H1 (cell line): ENCODE measurements at regions not wholly inside any gene's neighbourhood (a gene's known extent, or its start where the extent isn't known, plus 50 kb on each side); places are given as distances from the start of the nearest gene placed in this dataset.

Source experiments
- CTCF ChIA-PET: fragments of 300-600 bp; sonication (Branson Sonifier 250); formaldehyde crosslinking; loops from one replicate; lab custom pipeline; 2021; ENCODE audit not compliant: partially characterized antibody; lab: Charles Lee
- POLR2A ChIA-PET: fragments of 300-600 bp; sonication (Branson Sonifier 250); formaldehyde crosslinking; loops from one replicate; lab custom pipeline; 2021; ENCODE audit warnings: inconsistent platforms; ENCODE audit not compliant: partially characterized antibody; lab: Charles Lee
- DNase-seq, 2 experiments: peaks; one replicate each; pipeline versions ENCODE4 v3.0.0 to v3.0.0-alpha.2; 2010 to 2022; ENCODE audit warnings: low spot score in 2 of 2, low read depth in 1 of 2, mixed read lengths in 1 of 2
- FAIRE-seq: peaks from 2 replicates; lab custom pipeline; 2011; peaks lifted over from hg19 to GRCh38; lab: Jason Lieb, UNC
- H2AFZ ChIP-seq: 2 replicates; pipeline ENCODE4 v1.8.1; 2012; ENCODE audit warnings: low read length, inconsistent platforms
- H2AK5ac ChIP-seq: 2 replicates; pipeline ENCODE4 v1.6.1; 2013; ENCODE audit warnings: low read depth, low read length
- H2BK120ac ChIP-seq: replicated peaks from 2 replicates; pipeline ENCODE3; 2013; ENCODE audit warnings: low read depth, low read length, inconsistent platforms
- H2BK12ac ChIP-seq: 2 replicates; pipeline ENCODE4 v1.6.1; 2013; ENCODE audit warnings: low read depth, low read length
- H2BK15ac ChIP-seq: 2 replicates; pipeline ENCODE4 v1.6.1; 2013; ENCODE audit warnings: low read length
- H2BK20ac ChIP-seq: 2 replicates; pipeline ENCODE4 v1.6.1; 2013; ENCODE audit warnings: low read length
- H2BK5ac ChIP-seq: 2 replicates; pipeline ENCODE4 v1.6.1; 2013; ENCODE audit warnings: low read depth, low read length
- H3K14ac ChIP-seq: 2 replicates; pipeline ENCODE4 v1.6.1; 2013; ENCODE audit warnings: inconsistent platforms; ENCODE audit not compliant: insufficient read length
- H3K18ac ChIP-seq: 2 replicates; pipeline ENCODE4 v1.6.1; 2013; ENCODE audit warnings: low read length; ENCODE audit errors: extremely low read depth
- H3K23ac ChIP-seq: 2 replicates; pipeline ENCODE4 v1.6.1; 2013; ENCODE audit warnings: inconsistent platforms; ENCODE audit not compliant: insufficient read length
- H3K23me2 ChIP-seq: 2 replicates; pipeline ENCODE4 v1.6.1; 2013; ENCODE audit warnings: low read depth, low read length
- H3K27ac ChIP-seq: 2 replicates; pipeline ENCODE4 v1.6.1; 2011; ENCODE audit warnings: low read depth, low read length, inconsistent platforms
- H3K27me3 ChIP-seq, 4 experiments: replicated peaks in 1 of 4; 1 replicate in 1 of 4; 2 replicates in 3 of 4; pipeline versions ENCODE4 v1.6.1 to v1.8.1; 2011 to 2013; ENCODE audit warnings: low read length in 3 of 4, mild to moderate bottlenecking in 3 of 4, inconsistent platforms in 2 of 4, mixed read lengths in 2 of 4, moderate library complexity in 1 of 4; ENCODE audit not compliant: control insufficient read depth in 3 of 4, insufficient read depth in 3 of 4; ENCODE audit errors: extremely low read depth in 1 of 4
- H3K36me3 ChIP-seq, 4 experiments: 2 replicates each; pipeline versions ENCODE4 v1.6.1 to v1.8.1; 2011 to 2013; ENCODE audit warnings: mild to moderate bottlenecking in 4 of 4, low read length in 3 of 4, moderate library complexity in 2 of 4, control low read depth in 1 of 4, inconsistent platforms in 1 of 4; ENCODE audit not compliant: insufficient read depth in 4 of 4, control insufficient read depth in 2 of 4
- H3K4ac ChIP-seq: replicated peaks from 2 replicates; pipeline ENCODE3; 2013; ENCODE audit warnings: low read length, low read depth, mixed read lengths, inconsistent platforms; ENCODE audit not compliant: insufficient read length
- H3K4me1 ChIP-seq, 4 experiments: replicated peaks in 1 of 4; 1 replicate in 1 of 4; 2 replicates in 3 of 4; pipeline versions ENCODE4 v1.6.1 to v1.8.1; 2011 to 2013; ENCODE audit warnings: low read length in 3 of 4, inconsistent platforms in 2 of 4, mixed read lengths in 1 of 4; ENCODE audit not compliant: insufficient read depth in 4 of 4, control insufficient read depth in 3 of 4
- H3K4me2 ChIP-seq, 2 experiments: 2 replicates each; pipeline versions ENCODE4 v1.6.1 to v1.8.1; 2011 to 2013; ENCODE audit warnings: low read depth in 2 of 2, low read length in 2 of 2, control low read depth in 1 of 2, inconsistent platforms in 1 of 2, mild to moderate bottlenecking in 1 of 2; ENCODE audit not compliant: insufficient read depth in 1 of 2
- H3K4me3 ChIP-seq, 4 experiments: fragments of 200-600, 300-600 bp in 1 of 4; sonication (generic), shearing (Covaris generic), sonication (Bioruptor Twin) in 1 of 4; 2 replicates each; pipeline versions ENCODE4 v1.5.1 to v1.8.1; 2011 to 2016; ENCODE audit warnings: low read length in 4 of 4, low read depth in 3 of 4, control low read depth in 2 of 4, inconsistent platforms in 2 of 4, mild to moderate bottlenecking in 2 of 4, mixed read lengths in 1 of 4, moderate library complexity in 1 of 4; ENCODE audit not compliant: insufficient read depth in 2 of 4; ENCODE audit errors: extremely low read depth in 1 of 4
- H3K56ac ChIP-seq: replicated peaks from 2 replicates; pipeline ENCODE3; 2013; ENCODE audit warnings: low read depth, mild to moderate bottlenecking, mixed read lengths, low read length, inconsistent platforms; ENCODE audit not compliant: insufficient read length
- H3K79me1 ChIP-seq: 2 replicates; pipeline ENCODE4 v1.6.1; 2013; ENCODE audit warnings: low read depth, low read length, control low read depth
- H3K79me2 ChIP-seq, 2 experiments: 2 replicates each; pipeline versions ENCODE4 v1.6.1 to v1.8.1; 2012 to 2013; ENCODE audit warnings: low read length in 2 of 2, mild to moderate bottlenecking in 2 of 2, inconsistent platforms in 1 of 2; ENCODE audit not compliant: insufficient read depth in 2 of 2, control insufficient read depth in 1 of 2
- H3K9ac ChIP-seq, 4 experiments: replicated peaks in 1 of 4; 1 replicate in 1 of 4; 2 replicates in 3 of 4; pipeline versions ENCODE4 v1.6.1 to v1.8.1; 2011 to 2013; ENCODE audit warnings: low read depth in 3 of 4, low read length in 3 of 4, control low read depth in 2 of 4, mild to moderate bottlenecking in 2 of 4, moderate library complexity in 2 of 4, inconsistent platforms in 1 of 4; ENCODE audit errors: extremely low read depth in 1 of 4
- H3K9me3 ChIP-seq, 2 experiments: 2 replicates each; pipeline versions ENCODE4 v1.6.1 to v1.8.1; 2012 to 2013; ENCODE audit warnings: mild to moderate bottlenecking in 2 of 2, moderate library complexity in 2 of 2, control low read depth in 1 of 2, inconsistent platforms in 1 of 2, low read depth in 1 of 2, low read length in 1 of 2, mixed read lengths in 1 of 2; ENCODE audit not compliant: insufficient read depth in 2 of 2
- H4K20me1 ChIP-seq, 2 experiments: replicated peaks in 1 of 2; 2 replicates each; pipeline versions ENCODE3 to v1.8.1; 2011 to 2013; ENCODE audit warnings: inconsistent platforms in 2 of 2, low read length in 2 of 2, mild to moderate bottlenecking in 1 of 2; ENCODE audit not compliant: insufficient read depth in 2 of 2, control insufficient read depth in 1 of 2
- H4K5ac ChIP-seq: 2 replicates; pipeline ENCODE4 v1.6.1; 2013; ENCODE audit warnings: low read length, low read depth, mixed read lengths, inconsistent platforms; ENCODE audit not compliant: insufficient read length
- H4K8ac ChIP-seq: 2 replicates; pipeline ENCODE4 v1.8.0; 2013; ENCODE audit warnings: mild to moderate bottlenecking, moderate library complexity, low read length, inconsistent platforms; ENCODE audit not compliant: insufficient read depth; ENCODE audit errors: extremely low read depth
- H4K91ac ChIP-seq: replicated peaks from 2 replicates; pipeline ENCODE3; 2013; ENCODE audit warnings: low read length, mixed read lengths, inconsistent platforms; ENCODE audit not compliant: insufficient read length
- NRF1 ChIP-seq: IDR thresholded peaks from 2 replicates; pipeline ENCODE4 v1.6.1; 2011; ENCODE audit warnings: mild to moderate bottlenecking, low read depth, low read length, improper control_type of control experiment
- RAD21 ChIP-seq, 2 experiments: IDR thresholded peaks in 1 of 2; conservative IDR thresholded peaks in 1 of 2; 2 replicates each; pipeline ENCODE4 v1.6.1; 2011; ENCODE audit warnings: low read depth in 2 of 2, low read length in 2 of 2, improper control_type of control experiment in 1 of 2, inconsistent platforms in 1 of 2, mild to moderate bottlenecking in 1 of 2, moderate library complexity in 1 of 2
- USF2 ChIP-seq: IDR thresholded peaks from 2 replicates; pipeline ENCODE4 v1.6.1; 2011; ENCODE audit warnings: low read length, improper control_type of control experiment
- WGBS, 2 experiments: shearing (Covaris generic) in 1 of 2; methylation state at CpG; one replicate each; pipeline versions ENCODE4 v1.1.6 to v1.1.7; 2013 to 2015; ENCODE audit warnings: low lambda C conversion rate in 2 of 2, mixed read lengths in 2 of 2, inconsistent platforms in 1 of 2, low coverage in 1 of 2, missing lambda C conversion rate in 1 of 2; ENCODE audit not compliant: insufficient replicate concordance in 2 of 2, insufficient coverage in 1 of 2, insufficient read length in 1 of 2; ENCODE audit errors: extremely low coverage in 1 of 2, missing lambda C conversion rate in 1 of 2; 5-methylcytosine and 5-hydroxymethylcytosine counted together

- H4K8ac ChIP-seq = no peak overlapping the region
- H3K27ac ChIP-seq = no peak overlapping the region
- H3K79me1 ChIP-seq = no peaks in the 10 kb centered on the region
- TF ChIP-seq USF2 = no peak
- TF ChIP-seq RAD21 (IDR thresholded peaks at IDR 0.05 in 1 of 2, conservative IDR thresholded peaks at IDR 0.05 in 1 of 2; ENCODE audit: low read depth in 2 of 2, low read length in 2 of 2) = no peak
- no peak for TF ChIP-seq NRF1
- H3K14ac ChIP-seq = no peak overlapping the region
- H3K4me3 ChIP-seq = no peak overlapping the region
- no peak overlapping the region for H4K91ac ChIP-seq
- H2BK120ac ChIP-seq = no peak overlapping the region
- no peak overlapping the region for H3K4me2 ChIP-seq
- H3K56ac ChIP-seq = no peak overlapping the region
- H2AK5ac ChIP-seq = no peak overlapping the region
- no peak overlapping the region for H2BK20ac ChIP-seq
- no peaks in the 10 kb centered on the region for H3K23me2 ChIP-seq
- ChIA-PET POLR2A (interaction anchor here (0.6 kb wide), 1 partner anchor 127 kb away, joined by 3 read pairs; no protein-coding TSS in a partner anchor), CTCF (no interaction called here)
- WGBS, 2 experiments = 96% methylated on average over 3 of the region's 3 CpGs; no CpG with 5 or more reads in 1 of the 2 experiments
- peaks cover 15 to 16% of the 10 kb centered on the region in 2 experiments for H3K9me3 ChIP-seq
- no peak for DNase-seq
- H3K4me1 ChIP-seq = no peaks in the 10 kb centered on the region
- no peak overlapping the region for H3K4ac ChIP-seq
- FAIRE-seq = no peak
- H2BK15ac ChIP-seq = no peak overlapping the region
- H2AFZ ChIP-seq = 0 out of 2 replicates have a peak overlapping the region, but pooled peaks have one; percentile 23
- H2BK12ac ChIP-seq = no peak overlapping the region
- H3K18ac ChIP-seq = no peak overlapping the region
- H3K79me2 ChIP-seq = no peaks in the 10 kb centered on the region
- H3K27me3 ChIP-seq = no peaks in the 10 kb centered on the region
- no peak overlapping the region for H4K5ac ChIP-seq
- no peak overlapping the region for H2BK5ac ChIP-seq
- peaks cover 0 to 13% (median 2%) of the 10 kb centered on the region in 4 experiments; a peak in 3 of 8 replicates for H3K36me3 ChIP-seq
- no peak overlapping the region for H3K9ac ChIP-seq
- no peak overlapping the region for H3K23ac ChIP-seq
- no peaks in the 10 kb centered on the region for H4K20me1 ChIP-seq
Measured at GRCh38 chr4:134702374-134702773, 500.8 kb upstream of the PABPC4L start.
